ENCODE measurements at regions not wholly inside any gene's neighbourhood (a gene's known extent, or its start where the extent isn't known, plus 50 kb on each side); places are given as distances from the start of the nearest gene placed in this dataset.
"Not testable (repeated sequence)": the region's sequence is repeated elsewhere in the genome, so short reads cannot be mapped to it uniquely, and the experiment has no call there.

DNA sequence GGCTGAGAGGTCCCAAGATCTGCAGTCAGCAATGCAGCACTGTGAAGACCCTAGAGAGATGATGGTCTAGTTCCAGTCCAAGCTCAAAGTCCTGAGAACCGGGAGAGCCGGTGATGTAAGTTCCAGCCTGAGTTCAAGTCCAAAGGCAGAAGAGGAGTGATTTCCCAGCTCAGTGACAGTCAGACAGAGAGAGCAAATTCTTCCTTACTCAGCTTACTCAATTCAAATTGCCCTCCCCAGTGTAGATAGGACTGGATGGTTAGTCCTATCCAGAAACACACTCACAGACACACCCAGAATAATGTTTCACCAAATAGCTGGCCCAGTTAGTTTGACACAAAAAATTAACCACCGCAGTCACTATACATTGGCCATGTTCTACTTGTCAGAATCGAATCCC lies 185.5 kb upstream of the MYO3A start:
- TF ChIP-seq, protein P1, sequence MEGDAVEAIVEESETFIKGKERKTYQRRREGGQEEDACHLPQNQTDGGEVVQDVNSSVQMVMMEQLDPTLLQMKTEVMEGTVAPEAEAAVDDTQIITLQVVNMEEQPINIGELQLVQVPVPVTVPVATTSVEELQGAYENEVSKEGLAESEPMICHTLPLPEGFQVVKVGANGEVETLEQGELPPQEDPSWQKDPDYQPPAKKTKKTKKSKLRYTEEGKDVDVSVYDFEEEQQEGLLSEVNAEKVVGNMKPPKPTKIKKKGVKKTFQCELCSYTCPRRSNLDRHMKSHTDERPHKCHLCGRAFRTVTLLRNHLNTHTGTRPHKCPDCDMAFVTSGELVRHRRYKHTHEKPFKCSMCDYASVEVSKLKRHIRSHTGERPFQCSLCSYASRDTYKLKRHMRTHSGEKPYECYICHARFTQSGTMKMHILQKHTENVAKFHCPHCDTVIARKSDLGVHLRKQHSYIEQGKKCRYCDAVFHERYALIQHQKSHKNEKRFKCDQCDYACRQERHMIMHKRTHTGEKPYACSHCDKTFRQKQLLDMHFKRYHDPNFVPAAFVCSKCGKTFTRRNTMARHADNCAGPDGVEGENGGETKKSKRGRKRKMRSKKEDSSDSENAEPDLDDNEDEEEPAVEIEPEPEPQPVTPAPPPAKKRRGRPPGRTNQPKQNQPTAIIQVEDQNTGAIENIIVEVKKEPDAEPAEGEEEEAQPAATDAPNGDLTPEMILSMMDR (conservative IDR thresholded peaks at IDR 0.05; ENCODE audit: low read depth): no peak
- DNase-seq (ENCODE audit: low spot score): no peak
- CTCF ChIA-PET: no interaction called here
- no peak overlapping the region for H3K27ac ChIP-seq
- POLR2A ChIA-PET (ENCODE audit: low non-redundant PET): no interaction called here

DNA sequence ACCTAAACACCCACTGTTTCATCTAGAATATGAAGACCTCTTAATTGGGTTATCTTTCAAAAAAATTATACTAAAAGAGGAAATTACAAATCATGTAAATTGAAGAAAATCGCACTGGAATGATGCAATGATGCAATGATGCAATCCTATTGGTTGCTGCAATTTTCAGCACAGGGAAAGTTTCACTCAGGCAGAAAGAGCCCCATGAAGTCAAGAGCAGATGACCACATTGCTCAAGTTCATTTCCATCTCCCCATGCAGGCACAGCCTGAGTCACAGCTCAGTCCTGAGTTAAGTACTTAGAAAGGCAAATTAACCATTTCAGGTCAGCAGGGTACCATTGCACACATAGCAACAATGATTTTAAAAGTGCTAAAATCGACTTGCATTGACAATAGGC lies 180.3 kb upstream of the MYO3A start:
- ChIA-PET CTCF (no interaction called here), POLR2A (ENCODE audit: low non-redundant PET) (no interaction called here)
- TF ChIP-seq, protein P1 (conservative IDR thresholded peaks at IDR 0.05; ENCODE audit: low read depth): no peak
- H3K27ac ChIP-seq: no peak overlapping the region
- no peak for DNase-seq (ENCODE audit: low spot score)

DNA sequence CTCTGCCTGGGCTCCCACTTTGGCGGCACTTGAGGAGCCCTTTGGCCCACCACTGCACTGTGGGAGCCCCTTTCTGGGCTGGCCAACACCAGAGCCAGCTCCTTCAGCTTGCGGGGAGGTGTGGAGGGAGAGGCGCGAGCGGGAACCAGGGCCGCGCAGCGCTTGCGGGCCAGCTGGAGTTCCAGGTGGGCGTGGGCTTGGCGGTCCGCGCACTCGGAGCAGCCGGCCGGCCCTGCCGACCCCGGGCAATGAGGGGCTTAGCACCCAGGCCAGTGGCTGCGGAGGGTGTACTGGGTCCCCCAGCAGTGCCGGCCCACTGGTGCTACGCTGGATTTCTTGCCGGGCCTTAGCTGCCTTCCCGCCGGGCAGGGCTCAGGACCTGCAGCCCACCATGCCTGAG lies 178.2 kb upstream of the MYO3A start:
- DNase-seq (ENCODE audit: low spot score); H3K27ac ChIP-seq; POLR2A ChIA-PET (ENCODE audit: low non-redundant PET): not testable (repeated sequence)
- CTCF ChIA-PET: interaction anchor here (0.6 kb wide), 1 partner anchor 1672 kb away, joined by 3 read pairs; no protein-coding TSS in a partner anchor

DNA sequence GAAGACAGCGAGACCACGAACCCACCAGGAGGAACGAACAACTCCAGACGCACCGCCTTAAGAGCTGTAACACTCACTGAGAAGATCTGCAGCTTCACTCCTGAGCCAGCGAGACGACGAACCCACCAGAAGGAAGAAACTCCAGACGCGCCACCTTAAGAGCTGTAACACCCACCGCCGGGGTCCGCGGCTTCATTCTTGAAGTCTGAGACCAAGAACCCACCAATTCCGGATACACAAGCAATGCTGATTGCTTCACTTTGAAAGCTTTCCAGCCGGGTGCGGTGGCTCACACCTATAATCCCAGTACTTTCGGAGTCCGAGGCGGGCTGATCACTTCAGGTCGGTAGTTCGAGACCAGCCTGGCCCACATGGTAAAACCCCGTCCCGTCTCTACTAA lies 177.2 kb upstream of the MYO3A start:
- ChIA-PET POLR2A (ENCODE audit: low non-redundant PET) (no interaction called here), CTCF (interaction anchor here (0.5 to 0.6 kb wide), 2 partner anchors 133 to 574 kb away, joined by 3 to 4 read pairs; no protein-coding TSS in a partner anchor)
- no peak overlapping the region for H3K27ac ChIP-seq
- no peak for DNase-seq (ENCODE audit: low spot score)
- TF ChIP-seq, protein P1 (conservative IDR thresholded peaks at IDR 0.05; ENCODE audit: low read depth): no peak

DNA sequence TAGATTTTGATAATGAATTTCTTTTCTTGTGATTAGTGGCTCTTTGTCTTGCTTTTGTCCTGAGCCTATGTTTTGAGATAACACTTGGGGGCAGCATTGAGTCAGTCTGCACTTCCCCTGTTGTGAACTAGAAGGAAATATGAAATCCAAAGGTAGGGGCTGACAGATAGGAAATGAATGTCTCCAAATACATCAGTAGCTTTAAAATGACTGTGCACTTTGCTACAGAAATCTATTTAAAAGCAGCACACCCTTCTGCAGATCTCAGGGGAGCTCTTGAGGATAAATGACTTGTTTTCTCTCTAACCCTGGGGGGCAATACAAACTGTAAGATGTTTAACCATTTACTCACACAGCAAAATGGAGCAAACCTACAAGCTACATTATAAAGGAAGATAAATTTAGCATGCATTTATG lies 176.0 kb upstream of the MYO3A start:
- DNase-seq (ENCODE audit: low spot score): no peak
- CTCF ChIA-PET: interaction anchor here (0.5 to 1.3 kb wide), 6 partner anchors 12 to 507 kb away, joined by 3 to 4 read pairs (median 3); no protein-coding TSS in a partner anchor
- H3K27ac ChIP-seq: no peak overlapping the region
- POLR2A ChIA-PET (ENCODE audit: low non-redundant PET): no interaction called here
- TF ChIP-seq, protein P1 (conservative IDR thresholded peaks at IDR 0.05; ENCODE audit: low read depth): peak; percentile 56

DNA sequence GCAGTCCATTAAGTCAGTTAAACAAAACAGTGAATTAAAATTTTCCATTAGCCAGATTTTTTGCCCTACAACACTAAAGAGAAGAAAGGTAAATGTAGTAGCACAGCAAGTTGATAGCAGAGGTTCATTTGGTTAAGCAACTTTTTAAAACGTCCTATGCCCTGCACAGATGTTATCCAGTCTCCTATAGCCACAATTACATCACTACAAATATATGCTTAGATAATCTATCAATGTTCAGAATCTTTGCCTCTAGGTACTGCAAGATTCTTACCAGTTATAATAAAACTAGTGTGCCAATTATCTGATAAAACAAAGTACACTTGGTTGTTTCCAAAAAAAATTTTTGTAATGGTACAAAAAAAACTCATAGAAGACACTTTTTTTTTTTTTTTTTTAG lies 175.5 kb upstream of the MYO3A start:
- TF ChIP-seq, protein P1 (conservative IDR thresholded peaks at IDR 0.05; ENCODE audit: low read depth): no peak
- ChIA-PET POLR2A (ENCODE audit: low non-redundant PET) (no interaction called here), CTCF (interaction anchor here (0.5 to 1.3 kb wide), 4 partner anchors 18 to 507 kb away, joined by 3 to 4 read pairs (median 3); no protein-coding TSS in a partner anchor)
- no peak overlapping the region for H3K27ac ChIP-seq
- no peak for DNase-seq (ENCODE audit: low spot score)

DNA sequence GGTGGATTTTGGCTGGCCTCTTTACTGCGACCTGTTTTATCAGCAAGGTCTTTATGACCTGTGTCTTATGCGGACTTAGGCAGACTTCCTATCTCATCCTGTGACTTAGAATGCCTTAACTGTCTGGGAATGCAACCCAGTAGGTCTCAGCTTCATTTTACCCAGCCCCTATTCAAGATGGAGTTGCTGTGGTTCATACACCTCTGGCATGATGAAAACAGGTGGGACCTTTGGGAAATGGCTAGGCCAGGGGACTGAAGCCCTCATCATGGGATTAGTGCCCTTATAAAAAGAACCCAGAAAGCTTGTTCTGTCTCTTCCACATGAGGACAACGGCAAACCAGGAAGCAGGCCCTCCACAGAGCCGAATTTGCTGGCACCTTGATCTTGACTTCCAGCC lies 172.1 kb upstream of the MYO3A start:
- POLR2A ChIA-PET (ENCODE audit: low non-redundant PET): no interaction called here
- TF ChIP-seq, protein P1 (conservative IDR thresholded peaks at IDR 0.05; ENCODE audit: low read depth): no peak
- CTCF ChIA-PET: no interaction called here
- DNase-seq (ENCODE audit: low spot score): no peak
- H3K27ac ChIP-seq: no peak overlapping the region
